RWPE1 (cell line): ENCODE measurements at regions not wholly inside any gene's neighbourhood (a gene's known extent, or its start where the extent isn't known, plus 50 kb on each side); places are given as distances from the start of the nearest gene placed in this dataset.
A peak's percentile ranks its signal among the peaks of the same experiment; 100 is the strongest.

Experiments used
- CTCF ChIA-PET: fragments of 350-600 bp; sonication (Branson Sonifier 250); formaldehyde crosslinking; extraction: SDS; loops from one replicate; lab custom pipeline; 2021; lab: Yijun Ruan, JAX
- POLR2A ChIA-PET: fragments of 400-600 bp; formaldehyde crosslinking; extraction: SDS; loops from one replicate; lab custom pipeline; 2020; ENCODE audit warnings: antibody characterized with exemption; ENCODE audit not compliant: low non-redundant PET; lab: Yijun Ruan, JAX
- DNase-seq: peaks from one replicate; pipeline ENCODE4 v3.0.0; 2012; ENCODE audit warnings: low spot score
- H3K27ac ChIP-seq: fragments of 450-650 bp; 2 replicates; pipeline ENCODE4 v1.5.1; 2017
- TF ChIP-seq, protein P1 (sequence below): fragments of 450-650 bp; conservative IDR thresholded peaks from 2 replicates; pipeline ENCODE4 v1.5.1; 2017; ENCODE audit warnings: low read depth, mild to moderate bottlenecking

DNA sequence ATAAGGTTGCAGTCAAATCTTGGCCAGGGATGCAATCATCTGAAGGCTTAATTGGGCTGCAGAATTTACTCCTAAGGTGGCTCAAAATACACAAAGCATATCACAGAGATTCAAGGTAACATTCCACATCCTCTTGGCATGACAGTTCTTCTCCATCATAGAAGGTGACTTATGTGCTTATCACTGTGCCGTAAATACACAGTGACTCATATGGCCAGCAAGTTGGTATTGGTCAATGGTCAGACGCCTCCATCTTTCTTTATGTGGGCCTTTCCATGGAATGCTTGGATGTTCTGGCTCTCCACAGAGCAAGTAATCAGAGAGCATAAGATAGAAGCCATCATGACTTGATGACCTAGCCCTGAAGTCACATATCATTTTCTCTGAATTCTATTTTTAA, 168.8 kb upstream of the ST8SIA2 start:
- ChIA-PET POLR2A (no interaction called here), CTCF (interaction anchor here (2.0 kb wide), 1 partner anchor 126 kb away, joined by 8 read pairs; no protein-coding TSS in a partner anchor)
- H3K27ac ChIP-seq, result no peak overlapping the region
- TF ChIP-seq, protein P1, sequence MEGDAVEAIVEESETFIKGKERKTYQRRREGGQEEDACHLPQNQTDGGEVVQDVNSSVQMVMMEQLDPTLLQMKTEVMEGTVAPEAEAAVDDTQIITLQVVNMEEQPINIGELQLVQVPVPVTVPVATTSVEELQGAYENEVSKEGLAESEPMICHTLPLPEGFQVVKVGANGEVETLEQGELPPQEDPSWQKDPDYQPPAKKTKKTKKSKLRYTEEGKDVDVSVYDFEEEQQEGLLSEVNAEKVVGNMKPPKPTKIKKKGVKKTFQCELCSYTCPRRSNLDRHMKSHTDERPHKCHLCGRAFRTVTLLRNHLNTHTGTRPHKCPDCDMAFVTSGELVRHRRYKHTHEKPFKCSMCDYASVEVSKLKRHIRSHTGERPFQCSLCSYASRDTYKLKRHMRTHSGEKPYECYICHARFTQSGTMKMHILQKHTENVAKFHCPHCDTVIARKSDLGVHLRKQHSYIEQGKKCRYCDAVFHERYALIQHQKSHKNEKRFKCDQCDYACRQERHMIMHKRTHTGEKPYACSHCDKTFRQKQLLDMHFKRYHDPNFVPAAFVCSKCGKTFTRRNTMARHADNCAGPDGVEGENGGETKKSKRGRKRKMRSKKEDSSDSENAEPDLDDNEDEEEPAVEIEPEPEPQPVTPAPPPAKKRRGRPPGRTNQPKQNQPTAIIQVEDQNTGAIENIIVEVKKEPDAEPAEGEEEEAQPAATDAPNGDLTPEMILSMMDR, result no peak
- DNase-seq, result no peak

DNA sequence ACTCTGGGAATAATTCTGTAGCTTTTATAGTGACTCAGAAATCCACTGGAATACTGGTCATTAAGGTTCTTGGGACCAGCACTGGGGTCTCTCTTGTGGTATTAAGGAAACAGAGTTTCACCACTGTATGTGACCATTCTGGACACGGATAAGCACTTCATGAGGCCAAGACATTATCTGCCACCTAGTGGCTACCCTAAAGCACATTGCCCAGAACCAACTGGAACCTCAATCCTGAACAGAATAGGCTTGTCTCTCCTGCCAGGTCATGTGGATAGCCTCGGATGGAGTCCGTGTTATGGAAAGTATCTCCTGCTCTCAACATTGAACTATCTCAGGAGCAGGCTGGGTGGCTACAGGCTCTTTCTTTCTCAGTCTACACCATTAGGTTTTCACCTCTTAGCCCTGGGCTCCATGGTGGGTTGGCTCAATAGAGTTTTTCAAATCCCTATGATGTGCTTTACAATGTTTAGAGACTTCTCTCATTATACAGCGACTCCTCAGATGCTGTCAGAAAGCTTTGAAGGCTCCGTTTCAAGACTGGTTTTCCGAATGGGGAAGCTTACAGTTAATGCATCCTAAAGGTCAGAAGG, 167.6 kb upstream of the ST8SIA2 start:
- ChIA-PET POLR2A (no interaction called here), CTCF (interaction anchor here (0.7 to 2.0 kb wide), 2 partner anchors 127 to 772 kb away, joined by 3 to 8 read pairs; no protein-coding TSS in a partner anchor)
- TF ChIP-seq, protein P1, result peak; percentile 22; the same call in 1 of the 2 replicates
- DNase-seq, result no peak
- H3K27ac ChIP-seq, result no peak overlapping the region

DNA sequence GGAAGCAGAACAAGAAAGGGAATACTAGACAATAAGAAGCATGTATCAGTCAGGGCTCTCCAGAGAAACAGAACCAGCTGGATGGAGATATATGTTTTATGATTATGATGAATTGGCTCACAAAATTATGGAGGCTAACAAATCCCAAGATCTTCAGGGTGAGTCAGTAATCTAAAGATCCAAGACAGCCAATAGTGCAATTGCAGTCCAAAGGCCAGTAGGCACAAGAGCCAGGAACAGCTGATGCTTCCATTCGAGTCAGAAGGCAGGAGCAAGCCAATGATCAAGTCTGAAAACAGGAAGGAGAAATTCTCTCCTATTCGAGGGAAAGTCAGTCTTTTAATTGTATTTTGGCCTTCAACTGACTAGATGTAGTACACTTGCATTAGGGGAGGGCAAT, 164.9 kb upstream of the ST8SIA2 start:
- POLR2A ChIA-PET, result no interaction called here
- TF ChIP-seq, protein P1, result no peak
- CTCF ChIA-PET, result interaction anchor here (0.6 to 0.7 kb wide), 2 partner anchors 14 to 27 kb away, joined by 3 to 4 read pairs; no protein-coding TSS in a partner anchor

DNA sequence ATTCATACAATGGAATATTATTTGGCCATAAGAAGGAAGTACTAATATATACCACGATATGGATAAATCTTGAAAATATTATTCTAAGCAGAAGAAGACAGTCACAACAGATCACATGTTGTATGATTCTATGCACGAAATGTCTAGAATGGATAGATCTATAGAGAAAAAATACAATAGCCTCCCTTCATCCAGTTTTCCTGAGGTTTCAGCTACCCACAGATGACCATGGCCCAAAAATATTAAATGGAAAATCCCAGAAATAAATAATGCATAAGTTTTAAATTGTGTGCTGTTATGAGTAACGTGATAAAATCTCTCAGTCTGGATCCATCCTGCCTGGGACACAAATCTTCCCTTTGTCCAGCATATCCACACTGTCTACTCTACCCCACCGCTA, 162.2 kb upstream of the ST8SIA2 start:
- DNase-seq, result no peak
- H3K27ac ChIP-seq, result no peak overlapping the region
- ChIA-PET CTCF (no interaction called here), POLR2A (no interaction called here)
- TF ChIP-seq, protein P1, result no peak

More for the DNA sequence above, 164.9 kb upstream of the ST8SIA2 start:
- DNase-seq, result no peak
- no peak overlapping the region for H3K27ac ChIP-seq

DNA sequence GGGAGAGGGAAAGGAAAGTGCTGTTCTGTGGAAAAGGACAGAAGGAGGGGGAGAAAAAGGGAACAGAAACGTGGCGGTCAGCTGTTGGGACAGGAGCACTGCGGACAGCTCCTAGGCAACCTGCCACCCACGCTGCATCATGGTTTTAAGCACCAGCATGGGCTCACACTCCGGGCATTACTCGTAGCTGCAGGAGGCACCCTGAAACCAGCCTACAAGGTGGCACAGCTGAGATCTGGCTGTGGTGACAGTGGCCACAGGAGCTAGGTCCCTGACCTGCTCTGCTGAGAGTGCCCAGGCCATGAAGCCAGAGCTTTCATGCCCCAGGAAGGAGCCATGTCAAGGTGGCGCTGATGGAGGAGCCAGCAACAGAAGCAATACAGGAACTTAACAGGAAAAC, 161.4 kb upstream of the ST8SIA2 start:
- ChIA-PET POLR2A (no interaction called here), CTCF (no interaction called here)
- TF ChIP-seq, protein P1, result no peak

DNA sequence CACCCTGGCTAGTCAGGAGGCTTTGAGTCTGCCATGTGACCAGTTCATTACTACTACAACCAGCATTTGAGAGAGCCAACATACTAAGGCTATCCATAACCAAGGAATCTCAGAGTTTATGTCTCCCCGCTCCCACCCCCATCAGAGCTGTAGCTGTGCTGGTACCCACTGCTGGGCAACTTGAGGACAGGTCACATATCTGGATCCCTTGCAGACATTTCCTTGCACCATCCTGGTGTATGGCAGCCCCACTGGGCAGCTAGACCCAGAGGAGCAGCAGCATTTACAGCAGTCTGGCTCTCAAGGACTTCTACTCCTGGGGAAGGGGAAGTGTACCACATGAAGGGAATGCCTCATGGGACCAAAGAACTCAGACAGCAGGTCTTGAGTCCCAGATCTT, 160.8 kb upstream of the ST8SIA2 start:
- H3K27ac ChIP-seq, result no peak overlapping the region
- TF ChIP-seq, protein P1, result no peak
- ChIA-PET POLR2A (no interaction called here), CTCF (no interaction called here)
- DNase-seq, result no peak

More for the DNA sequence above, 161.4 kb upstream of the ST8SIA2 start:
- DNase-seq, result no peak
- no peak overlapping the region for H3K27ac ChIP-seq
